KG1 (cell line): ENCODE measurements at regions not wholly inside any gene's neighbourhood (a gene's known extent, or its start where the extent isn't known, plus 50 kb on each side); places are given as distances from the start of the nearest gene placed in this dataset.

Experiments used
- DNase-seq: peaks from one replicate; lab custom pipeline; 2025; lab: John Stamatoyannopoulos, UW

DNA sequence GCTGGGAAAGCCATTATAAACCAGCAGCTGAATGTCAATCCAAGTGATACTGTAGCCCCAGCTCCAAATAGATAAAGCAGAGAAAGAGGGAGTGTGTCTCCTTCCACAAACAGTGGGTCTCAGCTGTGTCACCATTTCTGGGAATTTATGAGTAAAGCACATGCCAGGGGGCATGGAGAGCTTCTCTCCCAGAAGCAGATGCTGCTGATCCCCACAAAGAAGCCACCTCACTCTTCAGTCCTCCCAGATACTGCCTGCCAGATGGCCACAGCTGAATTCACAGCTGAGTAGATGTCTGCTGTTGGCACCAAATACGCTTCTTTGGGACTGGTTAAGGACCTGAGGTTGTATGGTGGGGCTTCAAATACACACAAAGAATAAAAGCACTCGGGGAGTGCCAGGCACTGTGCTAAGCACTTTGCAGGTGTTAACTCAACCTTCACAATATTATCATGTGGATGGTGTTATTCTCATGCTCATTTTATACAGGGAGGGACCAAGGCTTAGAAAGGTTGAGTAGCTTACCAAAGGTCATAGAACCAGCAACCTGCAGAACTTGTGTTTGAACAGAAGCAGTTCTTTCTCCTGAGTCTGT, 298.3 kb downstream of the CDH11 start:
- no peak for DNase-seq

DNA sequence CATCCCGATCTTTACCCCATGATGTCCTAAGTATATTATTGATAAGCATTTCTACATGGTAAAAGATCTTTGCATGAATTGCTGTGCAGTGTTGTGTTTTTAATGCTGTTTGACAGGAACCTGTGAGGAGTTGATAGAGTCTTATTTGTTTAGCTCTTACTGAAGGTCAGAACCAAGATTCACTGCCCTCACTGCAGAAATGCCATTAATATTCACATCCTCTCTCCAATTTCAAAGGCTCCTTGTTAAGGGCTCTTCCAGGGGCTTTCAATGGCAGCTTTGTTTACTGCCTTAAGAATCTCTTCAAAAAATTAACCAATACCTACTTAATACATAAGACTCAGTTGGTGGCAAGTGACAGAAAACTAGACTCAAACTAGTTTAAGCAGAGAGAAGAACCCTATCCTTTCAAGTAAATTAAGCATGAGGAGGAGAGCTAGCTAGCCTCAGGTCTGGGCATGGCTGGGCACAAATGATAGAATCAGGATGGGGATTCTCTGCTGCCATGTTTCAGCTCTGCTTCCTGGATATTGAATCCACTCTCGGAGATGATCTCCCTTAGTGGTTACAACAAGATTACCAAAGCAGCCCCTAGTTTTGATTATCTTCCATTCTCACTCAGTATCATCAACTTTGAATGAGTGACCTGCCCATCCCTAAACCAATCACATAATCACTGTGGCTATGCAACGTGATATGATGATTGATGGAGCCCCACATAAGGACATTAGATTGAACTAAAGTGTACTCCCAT, 311.8 kb downstream of the CDH11 start:
- no peak for DNase-seq

DNA sequence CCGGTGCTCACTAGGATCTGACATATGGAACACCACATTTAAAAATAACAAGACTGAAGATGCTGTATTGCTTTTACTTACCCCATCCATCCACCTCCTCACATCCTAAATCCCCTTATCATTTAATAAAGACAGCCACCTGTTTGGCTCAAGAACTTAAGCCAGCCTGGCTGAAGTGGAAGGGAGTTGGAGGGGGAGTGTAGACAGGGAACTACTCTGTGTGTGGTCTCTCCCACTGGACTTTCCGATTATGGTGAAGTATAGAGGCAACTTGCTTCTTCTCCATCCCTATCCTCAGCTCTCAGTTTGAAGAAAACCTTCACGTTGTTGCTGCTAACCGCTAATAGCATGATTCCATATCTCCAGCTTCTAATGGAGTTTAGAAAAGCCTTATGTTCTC, 313.4 kb downstream of the CDH11 start:
- DNase-seq, result no peak

DNA sequence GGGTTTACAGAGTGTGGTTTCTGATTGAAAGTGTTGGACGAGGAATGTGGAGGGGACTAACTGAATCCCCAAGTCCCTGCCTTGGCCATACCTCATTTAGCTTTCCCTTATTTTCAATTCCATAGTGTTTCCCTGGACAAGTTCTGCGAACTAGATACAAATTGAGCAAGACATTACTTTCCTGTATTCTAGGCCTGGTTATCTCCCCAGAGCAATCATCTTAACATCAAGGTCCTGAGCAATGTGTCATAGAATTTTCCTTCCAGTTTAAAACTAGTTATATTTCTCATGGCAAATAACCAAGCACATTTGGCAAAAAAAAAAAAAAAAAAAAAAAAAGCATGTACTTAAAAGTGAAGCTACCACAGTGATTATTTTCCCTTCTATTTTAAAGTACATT, 330.1 kb downstream of the CDH11 start:
- no peak for DNase-seq

GRCh38 chr16:64784635-64785034, 337.2 kb downstream of the CDH11 start:
- no peak for DNase-seq

DNA sequence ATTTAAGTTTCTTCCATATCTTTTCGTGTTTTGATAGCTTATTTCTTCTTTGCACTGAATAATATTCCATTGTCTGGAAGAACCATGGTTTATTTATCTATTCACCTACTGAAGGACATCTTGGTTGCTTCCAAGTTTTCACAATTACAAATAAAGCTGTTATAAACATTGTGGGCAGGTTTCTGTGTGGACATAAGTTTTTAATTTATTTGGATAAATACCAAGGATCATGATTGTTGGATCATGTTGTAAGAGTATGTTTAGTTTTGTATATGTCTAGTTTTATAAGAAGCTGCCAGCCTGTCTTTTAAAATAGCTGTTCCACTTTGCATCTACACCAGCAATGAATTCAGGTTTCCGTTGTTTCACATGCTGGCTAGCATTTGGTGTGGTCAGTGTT, 339.4 kb downstream of the CDH11 start:
- no peak for DNase-seq

GRCh38 chr16:64780445-64780844, 341.4 kb downstream of the CDH11 start:
- no peak for DNase-seq

GRCh38 chr16:64778777-64779176, 343.1 kb downstream of the CDH11 start:
- DNase-seq, result no peak

GRCh38 chr16:64773638-64774037, 348.2 kb downstream of the CDH11 start:
- no peak for DNase-seq

DNA sequence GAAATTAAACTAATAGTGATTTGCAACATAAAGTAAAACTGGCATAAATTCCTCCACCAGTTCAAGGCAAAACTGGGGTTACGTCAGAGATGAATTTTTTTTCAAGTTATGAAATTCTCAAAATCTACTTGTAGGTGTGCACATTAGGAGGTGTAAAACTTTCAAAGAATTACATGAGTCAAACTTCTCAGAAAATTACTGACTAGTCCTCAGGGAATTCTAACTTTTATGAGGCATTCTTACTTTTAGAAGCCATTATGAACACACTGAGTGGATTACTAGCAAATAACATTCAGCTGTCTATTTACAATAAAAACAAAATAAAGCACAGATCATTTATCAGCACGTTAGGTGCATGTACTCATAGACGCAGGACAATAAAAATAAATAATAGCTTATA, 348.7 kb downstream of the CDH11 start:
- no peak for DNase-seq

GRCh38 chr16:64771273-64771672, 350.6 kb downstream of the CDH11 start:
- no peak for DNase-seq

- no peak for DNase-seq
Measured at GRCh38 chr16:64762211-64762610, 359.7 kb downstream of the CDH11 start.

DNA sequence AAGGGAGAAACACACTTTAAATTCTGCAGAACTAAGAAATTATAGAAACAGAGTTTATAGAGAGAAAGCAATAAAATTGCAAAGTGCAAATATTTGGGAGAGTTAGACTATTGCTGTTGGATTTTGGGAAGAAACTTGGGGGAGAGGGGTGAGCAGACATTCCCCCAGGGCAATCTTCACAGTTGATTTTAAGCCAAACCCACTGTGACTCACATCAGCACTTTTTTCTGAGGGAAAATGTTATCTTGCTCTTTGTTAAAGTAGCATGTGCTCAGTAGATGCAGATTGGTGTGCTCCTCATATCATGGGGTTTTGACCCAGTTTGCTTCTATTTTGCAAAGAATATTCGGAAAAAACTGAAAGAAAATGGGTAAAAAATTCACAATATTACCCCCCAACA, 367.6 kb downstream of the CDH11 start:
- DNase-seq, result no peak

DNA sequence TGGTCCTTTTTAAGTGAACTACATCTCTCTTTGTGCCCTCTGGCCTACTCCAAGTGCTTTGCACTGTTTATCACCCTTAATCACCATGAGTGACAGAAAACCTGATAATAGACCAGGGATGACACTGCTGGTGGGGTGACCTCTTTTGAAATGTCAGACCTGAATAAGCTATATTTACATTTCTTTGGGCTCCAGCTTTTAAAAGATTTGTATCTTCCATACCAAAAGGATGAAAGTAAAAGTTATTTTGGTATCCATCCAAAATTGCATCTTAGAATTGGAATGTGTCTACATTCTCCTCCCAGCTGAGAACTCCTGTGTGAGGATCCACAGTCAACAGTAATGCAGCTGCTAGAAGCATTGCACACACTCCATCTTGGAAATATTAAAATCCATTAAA, 370.0 kb downstream of the CDH11 start:
- DNase-seq, result no peak

- DNase-seq, result no peak
Measured at GRCh38 chr16:64749346-64749745, 372.5 kb downstream of the CDH11 start.

GRCh38 chr16:64745258-64745930, 376.5 kb downstream of the CDH11 start:
- no peak for DNase-seq

DNA sequence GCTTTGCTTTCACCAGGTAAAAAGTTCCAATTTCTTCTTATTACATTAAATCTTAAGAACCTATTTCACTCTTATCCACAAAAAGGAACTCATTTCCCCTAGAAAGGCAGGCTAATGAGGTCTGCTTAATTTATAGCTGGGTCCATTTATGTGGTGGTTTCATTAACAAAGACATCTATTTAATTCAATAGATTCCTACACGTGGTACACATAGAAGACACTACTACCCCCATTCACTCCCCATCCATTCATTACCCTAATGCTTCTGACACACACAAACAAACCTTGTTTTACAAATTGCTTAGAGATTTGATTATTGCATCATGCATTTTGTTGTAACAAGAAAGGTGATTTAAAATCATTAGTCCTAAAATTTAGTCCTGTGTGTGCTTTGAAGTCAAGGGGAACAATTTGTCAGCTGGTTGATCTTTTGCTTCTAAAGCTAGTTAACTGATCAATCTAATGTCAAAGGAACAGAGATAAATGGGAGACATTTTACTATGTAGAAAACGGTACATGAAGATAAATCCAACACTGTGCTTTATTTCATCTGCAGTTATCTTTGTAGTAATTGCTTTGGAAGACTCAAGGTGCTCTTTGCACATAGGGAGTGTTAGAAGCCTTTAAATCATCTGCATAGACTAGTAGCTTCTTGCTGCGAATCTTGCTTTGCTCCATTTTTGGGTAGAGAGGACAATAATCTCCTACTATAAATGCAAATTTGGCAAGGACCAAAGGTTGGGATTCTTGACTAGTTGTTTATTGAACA, 379.2 kb downstream of the CDH11 start:
- no peak for DNase-seq

DNA sequence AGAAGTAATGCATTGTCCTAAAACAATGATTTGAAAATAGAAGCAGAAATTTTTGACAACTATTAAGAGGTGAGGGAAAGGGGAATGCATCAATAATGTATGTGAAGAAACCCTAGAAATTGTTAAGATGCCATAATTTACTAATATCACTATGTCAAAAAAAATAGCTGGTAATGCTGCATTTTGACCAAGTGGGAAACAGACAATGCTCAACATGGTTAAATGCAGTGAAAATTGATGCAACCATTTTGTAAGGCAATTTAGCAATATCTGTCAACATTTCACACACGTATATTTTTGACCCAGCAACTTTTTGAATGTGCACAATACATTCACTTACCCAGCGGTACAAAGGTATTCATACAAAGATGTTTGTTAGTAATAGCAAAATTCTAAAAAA, 381.6 kb downstream of the CDH11 start:
- no peak for DNase-seq

GRCh38 chr16:64738321-64738960, 383.4 kb downstream of the CDH11 start:
- no peak for DNase-seq

DNA sequence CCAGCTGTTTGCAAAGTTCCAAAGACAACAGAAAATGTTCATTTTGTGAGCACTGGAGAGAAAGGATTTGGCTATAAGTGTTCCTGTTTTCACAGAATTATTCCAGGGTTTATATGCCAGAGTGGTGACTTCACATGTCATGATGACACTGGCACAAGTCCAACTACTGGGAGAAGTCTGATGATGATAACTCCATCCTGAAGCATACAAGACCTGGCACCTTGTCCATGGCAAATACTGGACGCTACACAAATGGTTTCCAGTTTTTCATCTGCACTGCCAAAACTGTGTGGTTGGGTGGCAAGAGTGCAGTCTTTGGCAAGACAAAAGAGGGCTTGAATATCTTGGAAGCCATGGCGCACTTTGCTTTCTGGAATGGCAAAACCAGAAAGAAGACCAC, 385.0 kb downstream of the CDH11 start:
- DNase-seq, result no peak

- DNase-seq, result no peak
Measured at GRCh38 chr16:64731891-64732290, 390.0 kb downstream of the CDH11 start.

GRCh38 chr16:64730261-64730660, 391.6 kb downstream of the CDH11 start:
- no peak for DNase-seq
